ENCODE measurements at regions not wholly inside any gene's neighbourhood (a gene's known extent, or its start where the extent isn't known, plus 50 kb on each side); places are given as distances from the start of the nearest gene placed in this dataset.

DNA sequence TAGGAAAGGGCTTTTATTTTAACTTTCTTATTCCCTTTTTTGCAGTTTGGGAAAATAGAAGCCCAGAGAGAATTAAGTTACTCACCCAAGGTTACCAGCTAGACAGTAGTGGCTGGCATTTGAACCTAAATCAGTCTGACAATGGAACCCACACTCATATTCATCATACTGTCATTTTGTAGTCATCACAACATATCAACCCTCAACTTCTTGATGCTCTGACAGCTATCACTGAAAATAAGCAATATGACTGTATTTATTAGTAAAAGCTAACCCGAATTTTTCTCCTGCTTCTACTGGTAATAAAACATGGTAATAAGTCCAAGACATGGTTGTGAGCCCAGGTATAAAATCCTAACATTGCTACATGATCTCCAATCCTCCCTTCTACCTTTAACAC, 585.8 kb upstream of the UBE2E2 start:
- H3K4me3 ChIP-seq (ENCODE audit: low read length), result no peak overlapping the region
- Mint-ChIP-seq H3K4me1 (peaks cover 5 to 20% of the 10 kb centered on the region in 2 donors), H3K27ac (no peak overlapping the region), H3K4me3 (no peak overlapping the region), H3K9me3 (peaks cover 4 to 5% of the 10 kb centered on the region in 2 donors), H3K36me3 (no peaks in the 10 kb centered on the region), H3K27me3 (ENCODE audit: low read depth in 2 of 2) (no peaks in the 10 kb centered on the region)
- intact Hi-C loops (cut with micrococcal nuclease), result no loop called here
- DNase-seq (no peak), ATAC-seq (no peak)
- no peaks in the 10 kb centered on the region for H3K27me3 ChIP-seq (ENCODE audit: control insufficient read depth, insufficient read depth, low read length)
- TF ChIP-seq, protein P1, sequence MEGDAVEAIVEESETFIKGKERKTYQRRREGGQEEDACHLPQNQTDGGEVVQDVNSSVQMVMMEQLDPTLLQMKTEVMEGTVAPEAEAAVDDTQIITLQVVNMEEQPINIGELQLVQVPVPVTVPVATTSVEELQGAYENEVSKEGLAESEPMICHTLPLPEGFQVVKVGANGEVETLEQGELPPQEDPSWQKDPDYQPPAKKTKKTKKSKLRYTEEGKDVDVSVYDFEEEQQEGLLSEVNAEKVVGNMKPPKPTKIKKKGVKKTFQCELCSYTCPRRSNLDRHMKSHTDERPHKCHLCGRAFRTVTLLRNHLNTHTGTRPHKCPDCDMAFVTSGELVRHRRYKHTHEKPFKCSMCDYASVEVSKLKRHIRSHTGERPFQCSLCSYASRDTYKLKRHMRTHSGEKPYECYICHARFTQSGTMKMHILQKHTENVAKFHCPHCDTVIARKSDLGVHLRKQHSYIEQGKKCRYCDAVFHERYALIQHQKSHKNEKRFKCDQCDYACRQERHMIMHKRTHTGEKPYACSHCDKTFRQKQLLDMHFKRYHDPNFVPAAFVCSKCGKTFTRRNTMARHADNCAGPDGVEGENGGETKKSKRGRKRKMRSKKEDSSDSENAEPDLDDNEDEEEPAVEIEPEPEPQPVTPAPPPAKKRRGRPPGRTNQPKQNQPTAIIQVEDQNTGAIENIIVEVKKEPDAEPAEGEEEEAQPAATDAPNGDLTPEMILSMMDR (IDR thresholded peaks at IDR 0.05), result no peak
- no peaks in the 10 kb centered on the region for H3K9me3 ChIP-seq (ENCODE audit: control insufficient read depth, insufficient read depth, low read length)
- peaks cover 3% of the 10 kb centered on the region for H3K4me1 ChIP-seq (ENCODE audit: control insufficient read depth, insufficient read depth, low read length)
- no peak overlapping the region for H3K27ac ChIP-seq (ENCODE audit: low read length)
- H3K36me3 ChIP-seq (ENCODE audit: control insufficient read depth, insufficient read depth, low read length), result no peaks in the 10 kb centered on the region
- no CpG with 5 or more reads among the region's 1 CpG for WGBS (ENCODE audit: insufficient coverage)

DNA sequence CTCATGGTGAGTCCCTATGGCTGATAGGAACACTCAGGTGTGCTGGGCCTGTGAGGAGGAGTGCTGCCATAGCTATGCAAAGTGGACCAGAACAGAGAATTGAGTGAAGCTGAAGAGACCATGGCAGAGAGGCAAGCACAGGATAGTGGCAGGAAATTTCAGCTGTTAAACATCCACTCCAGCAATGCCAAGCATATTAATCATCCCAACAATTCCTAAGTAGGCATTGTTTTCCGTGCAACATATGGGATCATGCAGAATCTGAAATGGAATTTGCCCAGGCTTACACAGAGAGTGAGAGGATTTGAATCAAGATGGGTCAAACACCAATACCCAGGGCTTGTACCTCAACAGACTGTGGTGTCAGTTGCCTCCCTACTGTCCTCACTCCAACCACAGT, 582.6 kb upstream of the UBE2E2 start:
- H3K27me3 Mint-ChIP-seq (ENCODE audit: low read depth in 2 of 2), result no peaks in the 10 kb centered on the region
- no peak overlapping the region for H3K27ac Mint-ChIP-seq
- no peaks in the 10 kb centered on the region for H3K36me3 ChIP-seq (ENCODE audit: control insufficient read depth, insufficient read depth, low read length)
- H3K27me3 ChIP-seq (ENCODE audit: control insufficient read depth, insufficient read depth, low read length), result no peaks in the 10 kb centered on the region
- WGBS (ENCODE audit: insufficient coverage), result 67% methylated on average over 1 of the region's 1 CpG
- H3K4me3 ChIP-seq (ENCODE audit: low read length), result no peak overlapping the region
- TF ChIP-seq, protein P1 (IDR thresholded peaks at IDR 0.05), result no peak
- peaks cover 3% of the 10 kb centered on the region for H3K4me1 ChIP-seq (ENCODE audit: control insufficient read depth, insufficient read depth, low read length)
- ATAC-seq (peak in 2 of 3 donors; percentile 17 to 64), DNase-seq (no peak)
- peak overlapping the region; percentile 17 for H3K4me3 Mint-ChIP-seq
- no peak overlapping the region for H3K27ac ChIP-seq (ENCODE audit: low read length)
- no peaks in the 10 kb centered on the region for H3K9me3 ChIP-seq (ENCODE audit: control insufficient read depth, insufficient read depth, low read length)
- H3K4me1 Mint-ChIP-seq, result peaks cover 5 to 20% of the 10 kb centered on the region in 2 donors
- H3K9me3 Mint-ChIP-seq, result peaks cover 0 to 9% of the 10 kb centered on the region in 2 donors
- H3K36me3 Mint-ChIP-seq, result peaks cover 3% of the 10 kb centered on the region
- intact Hi-C loops (cut with micrococcal nuclease), result no loop called here

DNA sequence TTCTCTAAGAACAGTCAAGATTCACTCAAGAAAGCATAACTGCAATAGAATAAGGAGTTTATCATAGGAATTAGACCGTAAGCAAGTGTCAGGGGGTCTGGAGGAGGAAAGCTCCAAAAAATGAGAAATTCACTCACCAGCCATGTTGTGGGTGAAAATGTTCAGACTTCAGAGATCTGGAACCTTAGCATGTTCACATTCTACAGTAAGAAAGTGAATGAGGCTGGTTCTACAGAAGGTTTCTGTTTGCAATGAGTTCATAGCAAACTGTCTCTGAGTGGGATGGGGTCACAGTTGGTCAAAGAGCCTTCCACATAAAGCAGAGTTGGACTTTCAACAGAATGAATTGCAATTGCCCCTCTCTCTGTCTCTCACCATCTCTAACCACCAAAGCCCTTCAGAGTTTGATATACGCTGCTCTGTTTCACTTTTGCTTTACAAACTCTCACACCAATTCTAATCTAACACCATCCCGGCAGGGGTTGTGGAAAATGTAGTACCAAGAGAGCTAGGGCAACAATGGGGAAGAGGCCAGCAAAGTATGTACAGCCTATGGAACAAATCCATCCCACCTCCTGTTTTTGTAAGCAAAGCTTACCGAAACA, 581.8 kb upstream of the UBE2E2 start:
- H3K27ac ChIP-seq (ENCODE audit: low read length), result no peak overlapping the region
- 52% methylated on average over 4 of the region's 4 CpGs for WGBS (ENCODE audit: insufficient coverage)
- H3K4me1 ChIP-seq (ENCODE audit: control insufficient read depth, insufficient read depth, low read length), result peaks cover 3% of the 10 kb centered on the region
- Mint-ChIP-seq H3K4me1 (peaks cover 5 to 20% of the 10 kb centered on the region in 2 donors), H3K36me3 (peaks cover 11% of the 10 kb centered on the region), H3K4me3 (peak overlapping the region; percentile 64), H3K27me3 (ENCODE audit: low read depth in 2 of 2) (no peaks in the 10 kb centered on the region), H3K27ac (no peak overlapping the region), H3K9me3 (peaks cover 2 to 12% of the 10 kb centered on the region in 2 donors)
- DNase-seq (no peak), ATAC-seq (peak; percentile 40 to 83 (median 68))
- TF ChIP-seq, protein P1 (IDR thresholded peaks at IDR 0.05), result no peak
- intact Hi-C loops (cut with micrococcal nuclease), result no loop called here
- H3K36me3 ChIP-seq (ENCODE audit: control insufficient read depth, insufficient read depth, low read length), result no peaks in the 10 kb centered on the region
- H3K27me3 ChIP-seq (ENCODE audit: control insufficient read depth, insufficient read depth, low read length), result no peaks in the 10 kb centered on the region
- H3K9me3 ChIP-seq (ENCODE audit: control insufficient read depth, insufficient read depth, low read length), result no peaks in the 10 kb centered on the region
- H3K4me3 ChIP-seq (ENCODE audit: low read length), result no peak overlapping the region

DNA sequence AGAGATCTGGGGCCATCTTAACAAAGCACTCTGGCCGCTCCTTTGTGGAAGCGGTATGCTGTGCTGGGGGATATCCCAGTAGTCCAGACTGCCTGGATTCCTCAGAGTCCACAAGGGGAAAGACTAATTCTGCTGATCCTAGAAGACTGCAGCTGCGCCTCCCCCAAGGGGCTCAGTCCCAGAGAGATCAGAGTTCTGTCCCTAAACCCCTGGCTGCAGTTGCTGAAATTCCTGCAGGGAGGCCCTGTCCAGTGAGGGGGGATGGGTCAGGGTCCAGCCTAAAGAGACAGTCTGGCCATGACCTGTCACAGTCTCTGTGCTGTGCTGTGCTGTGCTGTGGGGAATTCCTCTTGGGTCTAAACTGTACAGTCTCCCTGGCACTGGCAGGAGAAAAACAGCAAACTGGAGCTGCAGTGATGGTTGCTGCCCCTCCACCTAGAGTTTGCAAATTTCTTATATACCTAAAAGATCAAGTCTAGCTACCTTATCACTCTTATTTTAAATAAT, 575.1 kb upstream of the UBE2E2 start:
- Histone ChIP-seq H3K4me3 (ENCODE audit: low read length) (no peak overlapping the region), H3K36me3 (ENCODE audit: control insufficient read depth, insufficient read depth, low read length) (no peaks in the 10 kb centered on the region), H3K27me3 (ENCODE audit: control insufficient read depth, insufficient read depth, low read length) (no peaks in the 10 kb centered on the region), H3K27ac (ENCODE audit: low read length) (no peak overlapping the region), H3K9me3 (ENCODE audit: control insufficient read depth, insufficient read depth, low read length) (peaks cover 4% of the 10 kb centered on the region), H3K4me1 (ENCODE audit: control insufficient read depth, insufficient read depth, low read length) (no peaks in the 10 kb centered on the region)
- ATAC-seq (no peak), DNase-seq (no peak)
- Mint-ChIP-seq H3K4me1 (no peaks in the 10 kb centered on the region), H3K4me3 (no peak overlapping the region), H3K27me3 (ENCODE audit: low read depth in 2 of 2) (no peaks in the 10 kb centered on the region), H3K9me3 (peaks cover 7 to 15% of the 10 kb centered on the region in 2 donors), H3K36me3 (peaks cover 13% of the 10 kb centered on the region), H3K27ac (no peak overlapping the region)
- TF ChIP-seq, protein P1 (IDR thresholded peaks at IDR 0.05), result no peak
- intact Hi-C loops (cut with micrococcal nuclease), result no loop called here
- 93% methylated on average over 3 of the region's 3 CpGs for WGBS (ENCODE audit: insufficient coverage)
